H1 (cell line): ENCODE measurements at regions not wholly inside any gene's neighbourhood (a gene's known extent, or its start where the extent isn't known, plus 50 kb on each side); places are given as distances from the start of the nearest gene placed in this dataset.

ENCODE experiments used
- BRCA1 ChIP-seq: IDR thresholded peaks from 2 replicates; pipeline ENCODE4 v1.6.1; 2012; ENCODE audit warnings: low read depth, low read length, improper control_type of control experiment
- CREB1 ChIP-seq: IDR thresholded peaks from 2 replicates; pipeline ENCODE4 v1.6.1; 2012; ENCODE audit warnings: inconsistent platforms
- CTCF ChIP-seq, 3 experiments: IDR thresholded peaks; 1 replicate in 2 of 3; 2 replicates in 1 of 3; pipeline versions ENCODE4 v1.5.1 to v1.6.1; 2011; ENCODE audit warnings: low read length in 3 of 3, mild to moderate bottlenecking in 3 of 3, inconsistent platforms in 2 of 3, low read depth in 1 of 3, moderate library complexity in 1 of 3; ENCODE audit not compliant: insufficient read depth in 1 of 3; ENCODE audit errors: control extremely low read depth in 1 of 3
- EZH2 ChIP-seq: fragments of 200-600 bp; sonication (generic); IDR thresholded peaks from 2 replicates; pipeline ENCODE4 v1.7.1; 2012; ENCODE audit warnings: low read depth, mild to moderate bottlenecking, moderate library complexity, low read length, inconsistent platforms; ENCODE audit not compliant: severe bottlenecking
- GABPA ChIP-seq: IDR thresholded peaks from 2 replicates; pipeline ENCODE4 v1.6.1; 2011; ENCODE audit warnings: mild to moderate bottlenecking, low read length, moderate library complexity, borderline replicate concordance; ENCODE audit not compliant: insufficient read depth
- JUND ChIP-seq: IDR thresholded peaks from 2 replicates; pipeline ENCODE4 v1.6.1; 2011; ENCODE audit warnings: mild to moderate bottlenecking, improper control_type of control experiment, low read length
- NANOG ChIP-seq: IDR thresholded peaks from 2 replicates; pipeline ENCODE4 v1.6.1; 2011; ENCODE audit warnings: low read length, low read depth, mild to moderate bottlenecking, inconsistent platforms; ENCODE audit not compliant: insufficient read depth, poor library complexity, severe bottlenecking
- POLR2A ChIP-seq, 2 experiments: IDR thresholded peaks; 1 replicate in 1 of 2; 2 replicates in 1 of 2; pipeline ENCODE4 v1.6.1; 2011; ENCODE audit warnings: low read depth in 2 of 2, low read length in 2 of 2, mild to moderate bottlenecking in 2 of 2; ENCODE audit errors: control extremely low read depth in 1 of 2
- POLR2AphosphoS5 ChIP-seq: IDR thresholded peaks from 2 replicates; pipeline ENCODE4 v1.6.1; 2011; ENCODE audit warnings: low read depth, low read length
- RFX5 ChIP-seq: IDR thresholded peaks from 2 replicates; pipeline ENCODE4 v1.6.1; 2011; ENCODE audit warnings: low read depth, low read length, improper control_type of control experiment, borderline replicate concordance
- SUZ12 ChIP-seq: fragments of 200-600 bp; sonication (generic); IDR thresholded peaks from 2 replicates; pipeline ENCODE4 v1.6.1; 2012; ENCODE audit warnings: mild to moderate bottlenecking, inconsistent platforms, low read length, moderate library complexity, mixed read lengths
- USF2 ChIP-seq: IDR thresholded peaks from 2 replicates; pipeline ENCODE4 v1.6.1; 2011; ENCODE audit warnings: low read length, improper control_type of control experiment
- YY1 ChIP-seq: IDR thresholded peaks from 2 replicates; pipeline ENCODE4 v1.6.1; 2011; ENCODE audit warnings: low read depth, mild to moderate bottlenecking, low read length

GRCh38 chr4:46179356-46179755, 55.5 kb upstream of the GABRG1 start:
- TF ChIP-seq POLR2A (IDR thresholded peaks at IDR 0.05; ENCODE audit: control extremely low read depth in 1 of 2, low read depth in 2 of 2, low read length in 2 of 2) (no peak), POLR2AphosphoS5 (no peak), NANOG (no peak), BRCA1 (no peak), CREB1 (no peak), YY1 (no peak), USF2 (no peak), CTCF (IDR thresholded peaks at IDR 0.05; ENCODE audit: control extremely low read depth in 1 of 3, insufficient read depth in 1 of 3, low read depth in 1 of 3, low read length in 3 of 3) (no peak), EZH2 (no peak), GABPA (no peak), SUZ12 (no peak), JUND (no peak), RFX5 (no peak)
